ENCODE measurements at regions not wholly inside any gene's neighbourhood (a gene's known extent, or its start where the extent isn't known, plus 50 kb on each side); places are given as distances from the start of the nearest gene placed in this dataset.

- H3K27me3 ChIP-seq: peaks cover 0 to 7% (median 0%) of the 10 kb centered on the region in 7 donors
- DNase-seq (no peak), ATAC-seq (no peak)
- no peak for TF ChIP-seq CTCF (IDR thresholded peaks at IDR 0.05)
- 83 to 92% methylated on average over 4 of the region's 4 CpGs for WGBS, 2 donors
- H3K9me3 ChIP-seq: no peaks in the 10 kb centered on the region
- no peak overlapping the region for H3K4me3 ChIP-seq
- H3K27ac ChIP-seq: no peak overlapping the region
- intact Hi-C loops (cut with DNase I): no loop called here
- H3K4me1 ChIP-seq: peaks cover 0 to 3% (median 0%) of the 10 kb centered on the region in 9 donors
- no peaks in the 10 kb centered on the region for H3K36me3 ChIP-seq
These were observed 95.6 kb downstream of the RIPK4 start for GRCh38 chr21:41671212-41671762.

- Histone ChIP-seq H3K27me3 (peaks cover 0 to 15% (median 0%) of the 10 kb centered on the region in 7 donors), H3K4me1 (peaks cover 0 to 3% (median 0%) of the 10 kb centered on the region in 9 donors), H3K9me3 (no peaks in the 10 kb centered on the region), H3K4me3 (no peak overlapping the region), H3K36me3 (no peaks in the 10 kb centered on the region), H3K27ac (no peak overlapping the region)
- DNase-seq (no peak), ATAC-seq (no peak)
- no peak for TF ChIP-seq CTCF (IDR thresholded peaks at IDR 0.05)
- intact Hi-C loops (cut with DNase I): no loop called here
- 88 to 92% methylated on average over 28 of the region's 28 CpGs for WGBS, 2 donors
These were observed 96.6 kb downstream of the RIPK4 start for GRCh38 chr21:41670056-41670805.

DNA sequence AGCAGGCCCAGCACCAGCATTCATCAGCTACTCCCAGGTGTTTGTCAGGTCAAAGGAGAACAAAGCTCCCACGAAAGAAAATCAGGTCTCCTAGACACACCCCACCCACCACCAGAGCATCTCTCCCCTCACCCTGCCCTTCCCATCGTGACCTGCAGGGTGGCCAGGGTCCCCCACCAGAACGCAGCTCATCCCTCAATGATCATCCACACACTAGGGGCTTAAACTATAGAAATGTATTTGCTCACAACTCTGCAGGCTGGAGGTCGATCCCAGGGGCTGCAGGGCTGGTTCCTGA lies 97.4 kb downstream of the RIPK4 start:
- Histone ChIP-seq H3K4me1 (peaks cover 0 to 10% (median 0%) of the 10 kb centered on the region in 9 donors), H3K9me3 (no peaks in the 10 kb centered on the region), H3K27ac (no peak overlapping the region), H3K4me3 (no peak overlapping the region), H3K36me3 (no peaks in the 10 kb centered on the region), H3K27me3 (peaks cover 0 to 20% (median 0%) of the 10 kb centered on the region in 7 donors)
- 74 to 89% methylated on average over 4 of the region's 4 CpGs for WGBS, 2 donors
- DNase-seq (no peak), ATAC-seq (no peak)
- intact Hi-C loops (cut with DNase I): loop anchor here in 2 of 10 donors (10.0 kb wide), 2 partner anchors 55 to 325 kb away; no protein-coding TSS in a partner anchor
- TF ChIP-seq CTCF (IDR thresholded peaks at IDR 0.05): no peak

GRCh38 chr21:41668686-41669532 lies 97.9 kb downstream of the RIPK4 start:
- H3K36me3 ChIP-seq: no peaks in the 10 kb centered on the region
- H3K27ac ChIP-seq: no peak overlapping the region
- H3K4me1 ChIP-seq: peaks cover 0 to 16% (median 0%) of the 10 kb centered on the region in 9 donors
- peaks cover 0 to 21% (median 0%) of the 10 kb centered on the region in 7 donors for H3K27me3 ChIP-seq
- ATAC-seq: no peak
- H3K4me3 ChIP-seq: no peak overlapping the region
- 89% methylated on average over 26 of the region's 26 CpGs for WGBS, 2 donors
- TF ChIP-seq CTCF (IDR thresholded peaks at IDR 0.05): no peak
- intact Hi-C loops (cut with DNase I): loop anchor here in 2 of 10 donors (10.0 kb wide), 2 partner anchors 56 to 324 kb away; no protein-coding TSS in a partner anchor
- DNase-seq: no peak
- H3K9me3 ChIP-seq: no peaks in the 10 kb centered on the region

Measured in heart right ventricle (tissue), 16 donors.